SIG-M5 treated with dmso at 0.1 percent for 504 hours (cell line): ENCODE measurements at regions not wholly inside any gene's neighbourhood (a gene's known extent, or its start where the extent isn't known, plus 50 kb on each side); places are given as distances from the start of the nearest gene placed in this dataset.

Experiments
- DNase-seq: peaks from one replicate; lab custom pipeline; 2025; ENCODE audit not compliant: unreplicated experiment; lab: John Stamatoyannopoulos, UW

- no peak for DNase-seq
Observed at GRCh38 chr4:180059216-180059881, 2183.9 kb upstream of the TENM3 start.

GRCh38 chr4:180060159-180060889 is 2182.9 kb upstream of the TENM3 start:
- no peak for DNase-seq

DNA sequence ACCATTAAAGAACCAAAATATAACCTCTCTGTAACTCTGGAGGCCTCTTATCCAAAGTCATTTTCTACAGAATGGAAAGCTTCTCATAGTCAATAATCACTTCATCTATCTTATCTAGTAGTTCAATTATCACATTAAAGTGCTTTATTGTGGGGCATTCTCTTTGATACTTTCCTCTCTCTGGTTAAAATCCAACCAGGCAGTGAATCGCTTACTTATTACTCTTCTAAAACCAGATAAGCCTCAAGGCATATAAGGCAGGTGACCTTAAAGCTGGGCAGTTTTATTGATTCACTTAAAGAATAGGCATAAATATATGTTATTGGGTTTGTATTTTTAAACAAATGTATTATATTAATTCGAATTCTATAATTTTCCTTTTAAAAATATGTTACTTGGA is 2162.1 kb upstream of the TENM3 start:
- DNase-seq, result no peak

- DNase-seq, result no peak
Observed at GRCh38 chr4:180084561-180084960, 2158.6 kb upstream of the TENM3 start.

DNA sequence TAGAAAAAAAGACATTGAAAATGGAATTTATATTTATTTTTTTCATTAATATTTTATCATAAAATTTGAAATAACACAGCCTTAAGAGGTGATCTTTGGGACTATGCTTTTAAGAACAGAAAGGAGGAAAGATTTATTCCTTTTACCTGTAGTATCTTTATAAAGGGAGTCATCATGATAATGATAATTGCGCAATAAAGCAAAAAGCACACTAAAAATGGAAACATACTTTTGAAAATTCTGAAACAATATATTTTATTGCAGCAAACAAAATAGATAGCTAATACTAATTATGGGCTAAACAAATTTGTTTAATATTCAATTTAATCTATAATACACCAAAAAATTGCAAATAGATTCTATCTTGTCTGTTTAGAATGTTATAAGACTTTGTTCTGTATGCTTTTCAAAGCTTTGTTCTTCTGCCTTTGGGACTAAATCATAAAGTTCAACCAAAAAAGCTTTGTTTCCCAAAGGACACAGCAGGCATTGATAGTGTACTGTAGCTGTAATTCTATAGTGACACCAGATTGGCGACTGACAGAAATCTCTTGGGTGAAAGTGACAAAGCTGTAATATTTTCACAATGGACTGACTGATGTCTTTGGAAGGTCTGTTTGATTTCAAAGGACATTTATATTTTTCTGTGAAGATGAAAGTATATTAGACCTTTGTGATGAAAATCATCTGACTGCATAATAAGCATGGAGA is 2156.6 kb upstream of the TENM3 start:
- no peak for DNase-seq

GRCh38 chr4:180098586-180098985 is 2144.6 kb upstream of the TENM3 start:
- no peak for DNase-seq

- DNase-seq, result peak; percentile 64
Observed at GRCh38 chr4:180099957-180100356, 2143.2 kb upstream of the TENM3 start.

DNA sequence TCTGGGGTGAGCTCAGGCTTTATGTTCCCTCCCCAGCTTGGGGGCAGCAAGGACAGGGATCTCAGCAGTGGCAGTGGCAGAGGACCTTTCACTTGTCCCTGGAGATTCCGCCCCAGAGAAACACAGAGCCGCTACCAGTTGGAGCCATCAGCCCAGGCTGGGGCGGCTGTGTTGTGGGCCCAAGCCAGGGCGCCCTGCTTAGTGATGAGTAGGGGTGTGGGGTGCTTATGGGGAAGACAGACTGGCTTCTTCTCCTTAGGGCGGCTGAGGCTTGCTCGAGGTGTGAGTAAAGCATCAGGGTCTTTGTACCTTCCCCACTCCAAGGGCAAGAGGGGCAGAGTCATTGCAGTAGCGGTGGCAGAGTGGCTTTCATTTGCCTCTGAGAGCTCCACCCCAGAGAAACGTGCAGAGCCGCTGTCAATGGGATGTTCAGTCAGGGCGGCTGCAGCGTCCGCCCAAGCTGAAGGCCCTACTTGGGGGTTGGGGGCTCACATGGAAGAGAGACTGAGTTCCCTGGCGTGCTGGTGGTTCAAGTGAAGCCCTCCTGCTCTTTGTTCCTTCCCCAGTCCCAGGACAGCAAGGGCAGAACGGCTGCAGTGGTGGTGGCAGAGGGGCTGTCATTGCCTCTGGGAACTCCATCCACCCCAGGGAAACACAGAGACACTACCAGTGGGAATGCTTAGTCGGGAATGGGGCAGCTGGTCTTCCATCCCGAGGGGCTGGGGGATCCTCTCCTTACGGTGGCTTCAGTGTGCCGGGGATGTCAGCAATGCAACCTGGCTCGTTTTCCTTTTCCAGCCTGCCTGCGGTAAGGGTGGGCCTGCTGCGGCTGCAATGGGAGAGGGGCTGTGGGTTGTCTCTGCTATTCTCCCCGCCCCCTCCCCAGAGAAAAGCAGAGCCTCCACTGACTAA is 2142.5 kb upstream of the TENM3 start:
- no peak for DNase-seq

- DNase-seq, result no peak
Observed at GRCh38 chr4:180101348-180102083, 2141.7 kb upstream of the TENM3 start.

GRCh38 chr4:180103794-180104193 is 2139.4 kb upstream of the TENM3 start:
- no peak for DNase-seq

GRCh38 chr4:180105362-180105761 is 2137.8 kb upstream of the TENM3 start:
- DNase-seq, result no peak

GRCh38 chr4:180106122-180106521 is 2137.1 kb upstream of the TENM3 start:
- DNase-seq, result no peak

GRCh38 chr4:180106997-180107396 is 2136.2 kb upstream of the TENM3 start:
- DNase-seq, result no peak

DNA sequence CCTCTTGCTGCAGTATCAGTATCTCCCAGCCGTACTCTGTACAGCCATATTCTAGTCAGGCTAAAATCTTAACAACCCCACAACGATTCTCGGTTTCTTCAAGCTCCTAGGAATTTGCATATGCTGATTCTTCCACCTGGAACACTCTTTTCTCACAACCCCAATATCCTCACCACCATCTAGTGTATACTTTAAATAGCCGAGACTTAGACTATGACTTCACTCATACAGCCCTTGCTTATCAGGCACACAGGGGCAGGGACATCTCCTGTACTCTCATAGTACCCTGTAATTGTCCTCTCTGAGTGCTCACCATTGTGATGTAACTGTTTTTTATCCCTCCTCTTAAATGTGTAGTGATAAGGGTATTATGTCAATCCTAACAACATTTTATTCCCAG is 2126.4 kb upstream of the TENM3 start:
- no peak for DNase-seq

DNA sequence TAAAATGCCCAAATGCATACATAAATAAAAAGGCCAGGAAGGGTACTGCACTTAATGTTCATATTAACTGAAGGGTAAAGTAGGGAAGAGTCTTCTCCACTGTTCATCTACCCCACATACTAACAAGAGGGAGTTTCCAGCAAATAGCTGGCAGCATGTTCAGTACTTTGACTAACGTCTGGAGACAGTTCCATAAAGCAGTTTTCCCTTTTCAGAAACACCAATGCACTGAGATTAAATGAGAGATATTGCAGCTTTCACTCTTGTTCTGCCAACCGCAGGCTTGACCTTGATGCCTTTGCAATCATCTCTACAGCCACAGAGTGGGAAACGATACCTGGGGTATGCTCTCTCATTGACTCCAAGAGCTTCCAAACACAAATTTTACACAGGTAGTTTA is 2123.1 kb upstream of the TENM3 start:
- DNase-seq, result no peak

DNA sequence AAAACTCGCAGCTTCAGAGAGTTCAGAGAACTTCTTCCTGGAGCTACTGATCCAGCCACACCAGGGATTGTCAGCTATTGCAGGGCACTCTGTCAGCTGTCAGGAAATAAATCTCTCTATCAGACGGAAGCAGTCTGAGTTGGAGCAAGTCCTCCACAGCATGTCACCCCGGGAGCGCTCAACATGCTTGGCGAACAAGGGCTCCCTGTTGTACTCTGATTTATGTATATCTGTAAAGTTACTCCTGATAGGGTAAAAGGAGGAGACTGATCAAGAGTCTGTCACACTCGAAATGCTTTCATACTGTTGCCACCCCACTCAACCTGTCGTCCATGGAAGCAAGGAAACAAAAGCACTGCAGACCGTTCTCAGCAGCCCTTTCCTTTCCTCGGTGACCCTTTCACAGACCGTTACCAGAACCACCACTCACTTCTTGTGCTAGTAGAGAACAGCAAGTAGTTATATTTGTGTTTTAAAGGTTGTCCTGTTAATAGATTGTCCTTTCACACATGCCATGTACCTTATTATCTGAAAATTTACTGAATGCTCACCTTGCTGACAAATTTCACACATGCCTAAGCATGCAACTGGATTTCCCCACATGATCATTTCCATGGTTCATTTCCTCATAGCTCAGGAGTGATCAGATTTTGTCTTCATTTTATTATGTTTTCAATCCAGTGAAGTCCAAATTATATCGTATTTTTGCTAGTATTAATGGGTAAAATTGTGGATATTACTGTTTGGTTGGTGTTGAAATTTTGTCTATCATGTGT is 2108.9 kb upstream of the TENM3 start:
- DNase-seq, result no peak

DNA sequence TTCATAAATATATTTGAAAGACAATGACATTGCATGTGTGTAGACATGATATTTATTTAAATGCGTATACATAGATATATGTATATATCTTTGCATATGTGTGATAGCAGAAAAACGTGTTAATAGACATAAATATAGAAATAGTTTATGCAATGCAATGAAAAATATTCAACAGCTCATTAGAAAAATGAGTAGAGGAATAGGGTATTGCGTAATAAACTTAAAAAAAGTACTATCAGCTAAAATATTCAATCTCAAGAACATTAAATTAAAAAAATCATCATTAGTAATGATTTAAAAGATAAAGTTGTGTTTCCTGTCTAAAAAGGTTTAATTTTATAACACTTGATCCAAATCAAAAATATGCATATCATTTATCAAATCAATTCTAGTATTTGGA is 2101.5 kb upstream of the TENM3 start:
- DNase-seq, result no peak

DNA sequence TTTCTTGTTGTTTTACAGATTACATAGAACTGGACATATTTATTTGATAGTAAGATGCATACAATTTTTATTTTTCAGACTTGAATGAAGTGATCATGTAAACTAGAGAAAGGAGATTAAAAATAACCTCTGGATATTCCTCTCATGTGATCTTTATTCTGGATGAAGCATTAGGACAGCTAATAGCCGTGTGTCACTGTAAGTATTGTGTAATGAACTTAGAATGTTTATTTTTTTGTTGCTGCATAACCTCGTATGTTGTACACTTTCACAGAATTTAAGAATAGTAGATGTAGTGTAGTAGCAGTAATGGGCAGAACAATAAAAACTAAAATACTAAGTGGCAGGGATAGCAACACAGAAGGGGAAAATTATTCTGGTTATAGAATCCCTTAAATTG is 2094.5 kb upstream of the TENM3 start:
- no peak for DNase-seq

DNA sequence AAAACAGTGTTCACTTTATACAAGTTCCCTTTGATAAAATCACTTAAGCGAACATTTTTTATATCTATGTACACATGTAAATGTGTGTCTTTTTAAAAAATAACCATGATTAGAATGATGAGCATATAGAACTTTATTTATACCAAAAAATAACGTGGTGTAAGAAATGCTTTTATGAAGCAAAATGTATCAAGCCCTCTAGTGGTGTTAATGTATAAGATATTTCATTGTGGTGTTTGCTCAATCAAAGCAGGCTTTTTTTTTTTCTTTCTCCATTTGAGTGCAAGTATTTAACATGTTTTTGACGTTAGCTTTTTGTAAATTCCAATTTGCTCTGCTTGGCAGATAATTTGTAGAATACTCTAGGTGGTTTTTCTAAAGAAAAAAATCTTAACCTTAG is 2092.4 kb upstream of the TENM3 start:
- peak; percentile 20 for DNase-seq

DNA sequence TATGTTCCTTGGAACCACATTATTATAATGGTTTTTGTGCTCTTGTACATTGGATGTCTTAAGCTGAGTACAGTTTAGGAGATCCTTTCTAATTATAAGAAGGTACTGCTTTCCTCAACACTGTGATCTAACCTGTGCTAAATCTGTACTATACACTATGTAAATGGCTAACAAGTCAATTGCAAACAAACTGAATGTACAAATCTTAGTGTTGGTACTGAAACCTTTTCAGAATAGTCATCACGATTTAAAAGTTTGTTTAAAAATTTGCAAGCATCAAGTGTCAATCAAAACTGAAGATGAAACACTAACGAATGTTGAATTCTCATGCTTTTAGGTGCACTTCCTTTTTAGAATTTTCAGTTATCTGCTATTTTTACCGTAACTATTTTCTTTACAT is 2090.4 kb upstream of the TENM3 start:
- DNase-seq, result no peak
